Liver (tissue), 7 donors: ENCODE measurements at regions not wholly inside any gene's neighbourhood (a gene's known extent, or its start where the extent isn't known, plus 50 kb on each side); places are given as distances from the start of the nearest gene placed in this dataset.
"Not testable (repeated sequence)": the region's sequence is repeated elsewhere in the genome, so short reads cannot be mapped to it uniquely, and the experiment has no call there.

Experiments
- DNase-seq: peaks from one replicate; pipeline ENCODE4 v3.0.0-alpha.2; 2017; ENCODE audit warnings: low spot score
- H3K27ac ChIP-seq, 2 donors: one replicate each; pipeline ENCODE4 v1.7.0; 2013; ENCODE audit warnings: inconsistent platforms in 2 of 2, low read length in 2 of 2, control low read depth in 1 of 2, low read depth in 1 of 2, mild to moderate bottlenecking in 1 of 2
- H3K27me3 ChIP-seq, 4 donors: one replicate each; pipeline versions ENCODE4 v1.6.1 to v1.7.0; 2013; ENCODE audit warnings: low read length in 3 of 4, inconsistent platforms in 1 of 4, mild to moderate bottlenecking in 1 of 4, moderate library complexity in 1 of 4; ENCODE audit not compliant: control insufficient read depth in 4 of 4, insufficient read depth in 4 of 4
- H3K36me3 ChIP-seq, 4 donors: one replicate each; pipeline versions ENCODE4 v1.6.1 to v1.7.0; 2013; ENCODE audit warnings: low read length in 3 of 4, mild to moderate bottlenecking in 3 of 4, low read depth in 1 of 4, moderate library complexity in 1 of 4; ENCODE audit not compliant: control insufficient read depth in 4 of 4, insufficient read depth in 3 of 4
- H3K4me1 ChIP-seq, 4 donors: one replicate each; pipeline versions ENCODE4 v1.6.1 to v1.7.0; 2013; ENCODE audit warnings: low read length in 3 of 4, mild to moderate bottlenecking in 3 of 4, moderate library complexity in 1 of 4; ENCODE audit not compliant: control insufficient read depth in 4 of 4, insufficient read depth in 4 of 4
- H3K4me3 ChIP-seq, 3 donors: one replicate each; pipeline versions ENCODE4 v1.6.1 to v1.7.0; 2013; ENCODE audit warnings: low read length in 3 of 3, control low read depth in 1 of 3, low read depth in 1 of 3, mild to moderate bottlenecking in 1 of 3
- H3K9ac ChIP-seq, 2 donors: one replicate each; pipeline ENCODE4 v1.7.0; 2013; ENCODE audit warnings: low read length in 2 of 2, mild to moderate bottlenecking in 2 of 2, moderate library complexity in 2 of 2, control low read depth in 1 of 2, low read depth in 1 of 2
- H3K9me3 ChIP-seq, 4 donors: one replicate each; pipeline versions ENCODE4 v1.6.1 to v1.7.0; 2013; ENCODE audit warnings: low read length in 3 of 4; ENCODE audit not compliant: control insufficient read depth in 4 of 4
- ATF3 ChIP-seq: IDR thresholded peaks from 2 replicates; pipeline ENCODE4 v1.6.1; 2016; ENCODE audit warnings: antibody characterized with exemption
- EGR1 ChIP-seq, 2 donors: IDR thresholded peaks; 2 replicates each; pipeline ENCODE4 v1.6.1; 2016 to 2018; ENCODE audit warnings: antibody characterized with exemption in 2 of 2, low read depth in 2 of 2
- FOXA1 ChIP-seq: IDR thresholded peaks from 2 replicates; pipeline ENCODE4 v1.6.1; 2016; ENCODE audit warnings: antibody characterized with exemption
- FOXA2 ChIP-seq: IDR thresholded peaks from 2 replicates; pipeline ENCODE4 v1.6.1; 2016; ENCODE audit warnings: antibody characterized with exemption
- GABPA ChIP-seq, 2 donors: IDR thresholded peaks in 1 of 2; conservative IDR thresholded peaks in 1 of 2; 2 replicates each; pipeline ENCODE4 v1.6.1; 2016; ENCODE audit warnings: antibody characterized with exemption in 2 of 2, mild to moderate bottlenecking in 1 of 2, moderate library complexity in 1 of 2
- HNF4A ChIP-seq, 2 donors: conservative IDR thresholded peaks; 2 replicates each; pipeline ENCODE4 v1.6.1; 2016; ENCODE audit warnings: antibody characterized with exemption in 2 of 2, mild to moderate bottlenecking in 2 of 2
- HNF4G ChIP-seq: IDR thresholded peaks from 2 replicates; pipeline ENCODE4 v1.6.1; 2016; ENCODE audit warnings: antibody characterized with exemption
- MAX ChIP-seq: IDR thresholded peaks from 2 replicates; pipeline ENCODE4 v1.6.1; 2016; ENCODE audit warnings: antibody characterized with exemption
- NR2F2 ChIP-seq: IDR thresholded peaks from 2 replicates; pipeline ENCODE4 v1.6.1; 2016; ENCODE audit warnings: antibody characterized with exemption
- RAD21 ChIP-seq, 2 donors: IDR thresholded peaks; 2 replicates each; pipeline ENCODE4 v1.6.1; 2016; ENCODE audit warnings: antibody characterized with exemption in 2 of 2, mild to moderate bottlenecking in 2 of 2
- REST ChIP-seq: IDR thresholded peaks from 2 replicates; pipeline ENCODE4 v1.6.1; 2016; ENCODE audit warnings: antibody characterized with exemption, mild to moderate bottlenecking
- RXRA ChIP-seq, 2 donors: IDR thresholded peaks; 2 replicates each; pipeline ENCODE4 v1.6.1; 2017 to 2018; ENCODE audit warnings: antibody characterized with exemption in 2 of 2, mild to moderate bottlenecking in 1 of 2
- TAF1 ChIP-seq: conservative IDR thresholded peaks from 2 replicates; pipeline ENCODE4 v1.6.1; 2016; ENCODE audit warnings: antibody characterized with exemption, mild to moderate bottlenecking
- YY1 ChIP-seq: IDR thresholded peaks from 2 replicates; pipeline ENCODE4 v1.6.1; 2016; ENCODE audit warnings: antibody characterized with exemption, mild to moderate bottlenecking
- ZBTB33 ChIP-seq: IDR thresholded peaks from 2 replicates; pipeline ENCODE4 v1.6.1; 2016; ENCODE audit warnings: antibody characterized with exemption
- WGBS: extraction: QIAGEN DNeasy Blood & Tissue Kit; methylation state at CpG from one replicate; pipeline ENCODE4 v1.1.7; 2013; 5-methylcytosine and 5-hydroxymethylcytosine counted together
- donor health status: healthy.
- donor health status: healthy.
- donor health status: healthy.
- donor health status: healthy.

- Histone ChIP-seq H3K9me3 (no peaks in the 10 kb centered on the region), H3K36me3 (no peaks in the 10 kb centered on the region), H3K27me3 (no peaks in the 10 kb centered on the region), H3K9ac (no peak overlapping the region), H3K27ac (no peak overlapping the region), H3K4me1 (no peaks in the 10 kb centered on the region), H3K4me3 (no peak overlapping the region)
- 96% methylated on average over 3 of the region's 3 CpGs for WGBS
- no peak for TF ChIP-seq EGR1 (IDR thresholded peaks at IDR 0.05; ENCODE audit: low read depth in 2 of 2)
- no peak for TF ChIP-seq TAF1
- TF ChIP-seq ZBTB33, result no peak
- no peak for TF ChIP-seq MAX
- no peak for TF ChIP-seq YY1
- no peak for TF ChIP-seq GABPA (IDR thresholded peaks at IDR 0.05 in 1 of 2, conservative IDR thresholded peaks at IDR 0.05 in 1 of 2)
- no peak for TF ChIP-seq RAD21 (IDR thresholded peaks at IDR 0.05)
- no peak for TF ChIP-seq FOXA2
- no peak for TF ChIP-seq HNF4G
- no peak for TF ChIP-seq NR2F2
- no peak for TF ChIP-seq ATF3
- TF ChIP-seq FOXA1, result no peak
- no peak for TF ChIP-seq REST
- TF ChIP-seq RXRA (IDR thresholded peaks at IDR 0.05), result no peak
- no peak for DNase-seq
These were observed 66.9 kb upstream of the ARSJ start for GRCh38 chr4:114046331-114046730.

- not testable (repeated sequence) for DNase-seq, H3K9me3 ChIP-seq, H3K9ac ChIP-seq, H3K36me3 ChIP-seq, H3K27ac ChIP-seq, H3K4me3 ChIP-seq, H3K27me3 ChIP-seq, H3K4me1 ChIP-seq
- 93% methylated on average over 3 of the region's 3 CpGs for WGBS
These were observed 68.7 kb upstream of the ARSJ start for GRCh38 chr4:114048154-114048553.

- Histone ChIP-seq H3K4me3 (no peak overlapping the region), H3K9me3 (no peaks in the 10 kb centered on the region), H3K9ac (no peak overlapping the region), H3K27ac (no peak overlapping the region), H3K27me3 (peaks cover 0 to 3% (median 0%) of the 10 kb centered on the region in 4 donors), H3K36me3 (no peaks in the 10 kb centered on the region), H3K4me1 (no peaks in the 10 kb centered on the region)
- 91% methylated on average over 4 of the region's 4 CpGs for WGBS
- no peak for TF ChIP-seq YY1
- no peak for TF ChIP-seq TAF1
- no peak for TF ChIP-seq RXRA (IDR thresholded peaks at IDR 0.05)
- TF ChIP-seq HNF4A (conservative IDR thresholded peaks at IDR 0.05), result no peak
- no peak for TF ChIP-seq ATF3
- TF ChIP-seq FOXA2, result no peak
- DNase-seq, result no peak
These were observed 72.8 kb upstream of the ARSJ start for GRCh38 chr4:114052227-114052626.
